ENCODE measurements at regions not wholly inside any gene's neighbourhood (a gene's known extent, or its start where the extent isn't known, plus 50 kb on each side); places are given as distances from the start of the nearest gene placed in this dataset.

DNA sequence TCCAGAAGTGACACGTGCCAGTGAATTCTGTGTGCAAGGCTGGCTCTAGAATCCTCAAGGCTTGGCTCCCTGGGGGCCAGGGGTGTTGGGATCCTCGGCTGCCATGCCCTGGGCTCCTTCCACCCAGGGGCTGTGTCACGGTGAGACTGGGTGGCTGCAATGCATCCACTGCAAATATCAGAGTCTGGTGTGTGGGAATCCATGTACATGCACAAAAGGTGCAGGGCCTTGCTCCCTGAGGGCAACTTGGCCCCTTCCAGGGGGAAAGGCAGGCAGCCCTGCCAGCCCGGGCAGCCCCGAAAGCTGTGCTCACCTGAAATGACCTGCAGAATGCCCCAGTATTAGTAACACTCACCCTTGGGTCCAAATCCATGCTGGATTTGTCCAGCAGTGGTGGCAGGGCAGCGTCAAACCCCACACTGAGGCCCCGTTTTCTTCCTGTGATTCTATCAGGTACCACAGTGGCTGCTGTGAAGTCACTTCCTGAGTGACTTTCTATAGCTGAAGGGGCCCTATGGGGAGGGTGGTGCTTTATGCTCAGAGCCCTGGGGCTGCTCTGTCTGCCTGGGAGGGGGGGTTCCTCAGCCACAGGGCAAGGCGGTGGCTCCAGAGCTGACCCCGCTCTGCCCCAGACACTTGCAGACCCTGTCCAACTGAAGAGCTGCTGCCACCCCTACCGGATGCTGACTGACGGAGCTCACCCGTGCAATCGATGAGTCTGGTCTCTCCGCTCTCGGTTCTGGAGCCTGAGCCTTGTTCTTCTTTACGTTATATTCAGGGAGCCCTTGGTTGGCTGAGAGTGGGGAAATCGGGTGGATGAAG lies 317.7 kb downstream of the GLRX3 start:
- Histone ChIP-seq H3K27ac (replicated peaks) (no peak overlapping the region), H3K27me3 (ENCODE audit: insufficient read depth, poor library complexity, severe bottlenecking) (no peaks in the 10 kb centered on the region), H3K4me3 (replicated peaks; ENCODE audit: insufficient read depth, low read length) (no peak overlapping the region)
- no peak for DNase-seq (ENCODE audit: low read depth in 1 of 2, low spot score in 1 of 2)
- TF ChIP-seq SPI1 (IDR thresholded peaks at IDR 0.05; ENCODE audit: borderline replicate concordance, low read depth) (no peak), GABPA (IDR thresholded peaks at IDR 0.05; ENCODE audit: low read depth) (no peak), POLR2AphosphoS5 (IDR thresholded peaks at IDR 0.05; ENCODE audit: low read depth) (no peak)
- TF ChIP-seq, protein P1, sequence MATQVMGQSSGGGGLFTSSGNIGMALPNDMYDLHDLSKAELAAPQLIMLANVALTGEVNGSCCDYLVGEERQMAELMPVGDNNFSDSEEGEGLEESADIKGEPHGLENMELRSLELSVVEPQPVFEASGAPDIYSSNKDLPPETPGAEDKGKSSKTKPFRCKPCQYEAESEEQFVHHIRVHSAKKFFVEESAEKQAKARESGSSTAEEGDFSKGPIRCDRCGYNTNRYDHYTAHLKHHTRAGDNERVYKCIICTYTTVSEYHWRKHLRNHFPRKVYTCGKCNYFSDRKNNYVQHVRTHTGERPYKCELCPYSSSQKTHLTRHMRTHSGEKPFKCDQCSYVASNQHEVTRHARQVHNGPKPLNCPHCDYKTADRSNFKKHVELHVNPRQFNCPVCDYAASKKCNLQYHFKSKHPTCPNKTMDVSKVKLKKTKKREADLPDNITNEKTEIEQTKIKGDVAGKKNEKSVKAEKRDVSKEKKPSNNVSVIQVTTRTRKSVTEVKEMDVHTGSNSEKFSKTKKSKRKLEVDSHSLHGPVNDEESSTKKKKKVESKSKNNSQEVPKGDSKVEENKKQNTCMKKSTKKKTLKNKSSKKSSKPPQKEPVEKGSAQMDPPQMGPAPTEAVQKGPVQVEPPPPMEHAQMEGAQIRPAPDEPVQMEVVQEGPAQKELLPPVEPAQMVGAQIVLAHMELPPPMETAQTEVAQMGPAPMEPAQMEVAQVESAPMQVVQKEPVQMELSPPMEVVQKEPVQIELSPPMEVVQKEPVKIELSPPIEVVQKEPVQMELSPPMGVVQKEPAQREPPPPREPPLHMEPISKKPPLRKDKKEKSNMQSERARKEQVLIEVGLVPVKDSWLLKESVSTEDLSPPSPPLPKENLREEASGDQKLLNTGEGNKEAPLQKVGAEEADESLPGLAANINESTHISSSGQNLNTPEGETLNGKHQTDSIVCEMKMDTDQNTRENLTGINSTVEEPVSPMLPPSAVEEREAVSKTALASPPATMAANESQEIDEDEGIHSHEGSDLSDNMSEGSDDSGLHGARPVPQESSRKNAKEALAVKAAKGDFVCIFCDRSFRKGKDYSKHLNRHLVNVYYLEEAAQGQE (IDR thresholded peaks at IDR 0.05; ENCODE audit: insufficient replicate concordance, low read depth), result no peak
- TF ChIP-seq, protein P2, sequence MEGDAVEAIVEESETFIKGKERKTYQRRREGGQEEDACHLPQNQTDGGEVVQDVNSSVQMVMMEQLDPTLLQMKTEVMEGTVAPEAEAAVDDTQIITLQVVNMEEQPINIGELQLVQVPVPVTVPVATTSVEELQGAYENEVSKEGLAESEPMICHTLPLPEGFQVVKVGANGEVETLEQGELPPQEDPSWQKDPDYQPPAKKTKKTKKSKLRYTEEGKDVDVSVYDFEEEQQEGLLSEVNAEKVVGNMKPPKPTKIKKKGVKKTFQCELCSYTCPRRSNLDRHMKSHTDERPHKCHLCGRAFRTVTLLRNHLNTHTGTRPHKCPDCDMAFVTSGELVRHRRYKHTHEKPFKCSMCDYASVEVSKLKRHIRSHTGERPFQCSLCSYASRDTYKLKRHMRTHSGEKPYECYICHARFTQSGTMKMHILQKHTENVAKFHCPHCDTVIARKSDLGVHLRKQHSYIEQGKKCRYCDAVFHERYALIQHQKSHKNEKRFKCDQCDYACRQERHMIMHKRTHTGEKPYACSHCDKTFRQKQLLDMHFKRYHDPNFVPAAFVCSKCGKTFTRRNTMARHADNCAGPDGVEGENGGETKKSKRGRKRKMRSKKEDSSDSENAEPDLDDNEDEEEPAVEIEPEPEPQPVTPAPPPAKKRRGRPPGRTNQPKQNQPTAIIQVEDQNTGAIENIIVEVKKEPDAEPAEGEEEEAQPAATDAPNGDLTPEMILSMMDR (IDR thresholded peaks at IDR 0.05; ENCODE audit: insufficient read depth, low read length), result no peak

DNA sequence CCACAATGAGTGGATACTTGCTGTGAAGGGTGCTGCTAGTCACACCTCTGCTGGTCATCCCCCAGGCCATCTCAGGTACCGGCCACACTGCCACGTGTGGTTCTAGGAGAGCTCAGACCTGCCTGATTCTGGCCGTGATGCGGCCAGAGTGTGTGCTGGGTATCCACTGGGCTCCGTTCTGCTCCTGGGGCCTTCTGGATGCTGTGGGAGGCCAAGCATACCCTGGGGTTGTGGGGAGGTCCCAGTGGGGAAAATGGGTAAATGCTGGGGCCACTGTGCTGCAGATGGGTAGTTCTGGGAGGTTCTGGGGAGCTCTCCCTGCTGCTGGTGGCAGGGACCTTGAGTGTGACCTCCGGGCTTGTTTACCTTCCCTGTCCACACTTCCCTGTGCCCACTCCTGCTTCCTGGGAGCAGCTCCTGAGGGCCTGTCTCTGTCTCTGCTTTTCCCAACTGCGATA lies 318.4 kb downstream of the GLRX3 start:
- Histone ChIP-seq H3K27me3 (ENCODE audit: insufficient read depth, poor library complexity, severe bottlenecking) (no peaks in the 10 kb centered on the region), H3K4me3 (replicated peaks; ENCODE audit: insufficient read depth, low read length) (no peak overlapping the region), H3K27ac (replicated peaks) (no peak overlapping the region)
- TF ChIP-seq, protein P1 (IDR thresholded peaks at IDR 0.05; ENCODE audit: insufficient replicate concordance, low read depth), result no peak
- TF ChIP-seq, protein P2 (IDR thresholded peaks at IDR 0.05; ENCODE audit: insufficient read depth, low read length), result no peak
- no peak for TF ChIP-seq SPI1 (IDR thresholded peaks at IDR 0.05; ENCODE audit: borderline replicate concordance, low read depth)
- no peak for TF ChIP-seq POLR2AphosphoS5 (IDR thresholded peaks at IDR 0.05; ENCODE audit: low read depth)
- TF ChIP-seq GABPA (IDR thresholded peaks at IDR 0.05; ENCODE audit: low read depth), result no peak
- no peak for DNase-seq (ENCODE audit: low read depth in 1 of 2, low spot score in 1 of 2)

DNA sequence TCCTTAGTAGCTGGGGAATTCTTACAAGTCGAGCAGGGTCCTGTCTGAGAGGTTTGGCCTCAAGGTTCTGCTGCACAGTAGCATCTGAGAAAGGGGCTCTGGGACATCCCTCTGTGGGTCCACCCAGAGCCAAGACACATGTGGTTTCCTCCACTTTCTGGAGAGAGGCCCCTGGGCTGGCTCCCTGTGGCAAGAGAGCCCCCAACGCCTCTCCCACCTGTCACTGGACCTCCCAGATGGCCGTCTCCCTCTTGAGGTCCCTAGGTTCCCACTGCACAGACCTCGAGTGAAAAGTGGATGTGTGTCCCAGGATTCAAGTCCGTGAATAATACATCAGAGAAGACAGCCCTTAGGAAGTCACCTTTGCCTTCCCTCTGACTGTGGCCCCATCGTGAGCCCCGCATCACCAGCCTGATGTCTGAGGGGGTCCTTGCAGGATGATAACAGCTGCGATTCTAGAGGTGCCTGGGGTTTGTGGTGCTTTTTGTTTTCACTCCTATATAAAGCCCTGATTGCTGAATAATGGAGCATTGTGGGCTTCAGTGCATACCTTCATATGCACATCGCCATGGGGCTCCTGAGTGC lies 319.0 kb downstream of the GLRX3 start:
- Histone ChIP-seq H3K4me3 (replicated peaks; ENCODE audit: insufficient read depth, low read length) (no peak overlapping the region), H3K27me3 (ENCODE audit: insufficient read depth, poor library complexity, severe bottlenecking) (no peaks in the 10 kb centered on the region), H3K27ac (replicated peaks) (no peak overlapping the region)
- TF ChIP-seq, protein P2 (IDR thresholded peaks at IDR 0.05; ENCODE audit: insufficient read depth, low read length), result no peak
- no peak for TF ChIP-seq POLR2AphosphoS5 (IDR thresholded peaks at IDR 0.05; ENCODE audit: low read depth)
- TF ChIP-seq GABPA (IDR thresholded peaks at IDR 0.05; ENCODE audit: low read depth), result no peak
- TF ChIP-seq SPI1 (IDR thresholded peaks at IDR 0.05; ENCODE audit: borderline replicate concordance, low read depth), result no peak
- TF ChIP-seq, protein P1 (IDR thresholded peaks at IDR 0.05; ENCODE audit: insufficient replicate concordance, low read depth), result no peak
- DNase-seq (ENCODE audit: low read depth in 1 of 2, low spot score in 1 of 2), result no peak
